ENCODE measurements at regions not wholly inside any gene's neighbourhood (a gene's known extent, or its start where the extent isn't known, plus 50 kb on each side); places are given as distances from the start of the nearest gene placed in this dataset.

- TF ChIP-seq MLLT1 (IDR thresholded peaks at IDR 0.05), result no peak
- 0 out of 2 replicates have a peak, but pooled peaks have one; percentile 22 for TF ChIP-seq SPI1 (IDR thresholded peaks at IDR 0.05; ENCODE audit: borderline replicate concordance, low read depth, low read length)
- TF ChIP-seq ZBTB2 (IDR thresholded peaks at IDR 0.05), result no peak
- TF ChIP-seq PHF8 (IDR thresholded peaks at IDR 0.05; ENCODE audit: borderline replicate concordance, low read length), result no peak
- TF ChIP-seq ZBTB49 (CRISPR knock-in tag; IDR thresholded peaks at IDR 0.05; ENCODE audit: borderline replicate concordance), result no peak
- no peak for TF ChIP-seq SAP30 (IDR thresholded peaks at IDR 0.05; ENCODE audit: borderline replicate concordance, insufficient read depth, low read depth, low read length, poor library complexity, severe bottlenecking)
- TF ChIP-seq CGGBP1 (CRISPR knock-in tag; IDR thresholded peaks at IDR 0.05), result no peak
- TF ChIP-seq E2F8 (IDR thresholded peaks at IDR 0.05; ENCODE audit: low read depth, partially characterized antibody), result no peak
- TF ChIP-seq RB1 (IDR thresholded peaks at IDR 0.05; ENCODE audit: low read depth), result no peak
- TF ChIP-seq CEBPZ (IDR thresholded peaks at IDR 0.05; ENCODE audit: borderline replicate concordance, low read depth, low read length), result no peak
- peak; percentile 43 for TF ChIP-seq ZNF699 (CRISPR knock-in tag; IDR thresholded peaks at IDR 0.05; ENCODE audit: insufficient replicate concordance)
- TF ChIP-seq ESRRA (IDR thresholded peaks at IDR 0.05; ENCODE audit: borderline replicate concordance, low read depth), result no peak
- TF ChIP-seq RCOR1 (IDR thresholded peaks at IDR 0.05; ENCODE audit: borderline replicate concordance in 1 of 2, low read depth in 2 of 2, low read length in 2 of 2), result 0 out of 4 replicates have a peak, but pooled peaks of 1 of the 2 experiments have one; percentile 37
- peak; percentile 84 for TF ChIP-seq KLF16 (IDR thresholded peaks at IDR 0.05)
- no peak for TF ChIP-seq CBFB (CRISPR knock-in tag; IDR thresholded peaks at IDR 0.05)
These were observed 77.3 kb upstream of the NEK7 start (continued) for GRCh38 chr1:198079432-198079951.

Measured in K562 (cell line).